Stomach (tissue), 8 donors: ENCODE measurements at regions not wholly inside any gene's neighbourhood (a gene's known extent, or its start where the extent isn't known, plus 50 kb on each side); places are given as distances from the start of the nearest gene placed in this dataset.

Source experiments
- DNase-seq, 2 donors: peaks; one replicate each; pipeline versions ENCODE4 v3.0.0 to v3.0.0-alpha.2; 2013 to 2019
- H3K27ac ChIP-seq, 5 donors: fragments of 200-600 bp in 4 of 5; sonication (generic) in 4 of 5; one replicate each; pipeline ENCODE4 v1.5.1; 2013 to 2019; ENCODE audit warnings: mild to moderate bottlenecking in 1 of 5, moderate library complexity in 1 of 5
- H3K27me3 ChIP-seq, 3 donors: fragments of 200-600 bp; sonication (generic); one replicate each; pipeline ENCODE4 v1.5.1; 2017 to 2019; ENCODE audit warnings: mixed run types in 1 of 3
- H3K36me3 ChIP-seq, 4 donors: fragments of 200-600 bp; sonication (generic); 1 replicate in 3 of 4; 2 replicates in 1 of 4; pipeline ENCODE4 v1.5.1; 2016 to 2019
- H3K4me1 ChIP-seq, 4 donors: fragments of 200-600 bp; sonication (generic); one replicate each; pipeline ENCODE4 v1.5.1; 2016 to 2019
- H3K4me3 ChIP-seq, 4 donors: fragments of 200-600 bp; sonication (generic) in 3 of 4; one replicate each; pipeline ENCODE4 v1.5.1; 2016 to 2019; ENCODE audit warnings: mild to moderate bottlenecking in 1 of 4
- H3K9me3 ChIP-seq, 4 donors: fragments of 200-600 bp; sonication (generic); one replicate each; pipeline ENCODE4 v1.5.1; 2016 to 2019
- EP300 ChIP-seq: sonication (generic); formaldehyde crosslinking; IDR thresholded peaks from one replicate; pipeline ENCODE4 v1.6.1; 2017; ENCODE audit warnings: antibody characterized with exemption
- POLR2A ChIP-seq, 4 donors: fragments of 450-650 bp; IDR thresholded peaks; one replicate each; pipeline ENCODE4 v1.6.1; 2016; ENCODE audit warnings: antibody characterized with exemption in 4 of 4, control low read depth in 2 of 4, mild to moderate bottlenecking in 1 of 4, moderate library complexity in 1 of 4
- POLR2AphosphoS5 ChIP-seq, 3 donors: sonication (generic); formaldehyde crosslinking; IDR thresholded peaks; one replicate each; pipeline ENCODE4 v1.6.1; 2016; ENCODE audit warnings: antibody characterized with exemption in 3 of 3
- WGBS, 5 donors: extraction: QIAGEN DNeasy Blood & Tissue Kit in 3 of 5; methylation state at CpG; one replicate each; pipeline versions ENCODE4 v1.1.5 to v1.1.7; 2013 to 2018; 5-methylcytosine and 5-hydroxymethylcytosine counted together
- intact Hi-C: fragments of 100-400 bp; cut with DNase I; formaldehyde crosslinking; loops from one replicate; pipeline ENCODE4 v1.15.1; 2023; ENCODE audit warnings: low total_unique reads
- TF ChIP-seq, protein P1 (sequence below), 7 experiments: fragments of 450-650 bp in 4 of 7; fragments of 200-600 bp in 3 of 7; sonication (generic) in 3 of 7; IDR thresholded peaks; one replicate each; pipeline ENCODE4 v1.5.1; 2016 to 2019; ENCODE audit warnings: antibody characterized with exemption in 7 of 7, control low read depth in 2 of 7, mild to moderate bottlenecking in 1 of 7
- donor health status: healthy with polysubstance abuse.
- donor health status: Bipolar disorder and iron deficiency.
- donor health status: healthy.

DNA sequence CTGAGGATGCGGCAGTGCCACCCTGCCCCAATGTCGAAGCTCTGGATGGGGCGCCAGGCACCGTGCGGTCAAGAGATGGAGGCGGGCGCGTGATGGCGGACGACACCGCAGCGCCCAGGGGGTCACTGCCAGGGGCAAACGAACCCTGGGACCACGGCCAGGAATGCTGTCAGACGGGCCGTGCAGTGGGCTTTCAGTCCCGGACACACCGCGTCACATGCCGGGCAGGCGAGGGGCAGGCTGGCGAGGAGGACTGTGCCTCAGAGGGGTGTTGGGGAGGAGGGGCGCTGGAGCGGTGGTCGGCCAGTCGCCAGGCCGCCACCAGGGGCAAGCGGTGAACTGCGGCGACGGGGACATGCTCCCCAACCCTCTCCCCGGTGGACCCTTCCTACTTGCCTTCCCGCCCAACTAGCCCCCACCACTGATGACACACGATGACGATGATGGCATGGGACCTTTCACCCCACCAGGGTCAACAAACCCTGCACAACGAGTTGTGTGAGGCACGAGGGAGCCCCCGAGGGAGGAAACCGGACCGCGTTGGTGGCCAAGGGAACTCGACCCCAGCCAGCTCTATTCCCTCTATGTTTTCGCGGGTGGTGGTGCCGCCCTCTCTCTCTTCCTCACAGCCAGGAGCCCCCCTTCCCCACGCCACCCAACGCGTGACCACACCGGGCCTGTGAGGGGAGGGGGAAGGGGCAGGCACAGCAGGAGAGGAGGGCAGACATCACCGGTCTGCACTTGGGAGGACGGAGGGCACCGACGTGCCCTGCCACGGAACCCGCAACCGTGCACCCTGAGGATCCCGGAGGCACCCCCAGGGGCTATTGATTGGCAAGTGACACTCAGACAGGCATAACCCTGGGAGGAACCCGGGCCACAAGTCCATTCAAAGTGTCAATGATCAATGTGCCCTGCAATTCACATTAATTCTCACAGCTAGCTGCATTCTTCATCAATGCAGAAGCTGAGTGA, 1960.9 kb upstream of the DEFB115 start:
- peaks cover 0 to 67% (median 53%) of the 10 kb centered on the region in 4 donors for H3K9me3 ChIP-seq
- H3K4me1 ChIP-seq = no peaks in the 10 kb centered on the region
- no peak for DNase-seq
- no peak overlapping the region for H3K4me3 ChIP-seq
- no peak overlapping the region for H3K27ac ChIP-seq
- 80 to 90% (median 83%) methylated on average over 48 to 58 of the region's 58 CpGs for WGBS, 5 donors
- no peaks in the 10 kb centered on the region for H3K27me3 ChIP-seq
- intact Hi-C loops = no loop called here
- TF ChIP-seq EP300 = no peak
- no peak for TF ChIP-seq POLR2AphosphoS5 (IDR thresholded peaks at IDR 0.05)
- no peak for TF ChIP-seq POLR2A (IDR thresholded peaks at IDR 0.05)
- TF ChIP-seq, protein P1, sequence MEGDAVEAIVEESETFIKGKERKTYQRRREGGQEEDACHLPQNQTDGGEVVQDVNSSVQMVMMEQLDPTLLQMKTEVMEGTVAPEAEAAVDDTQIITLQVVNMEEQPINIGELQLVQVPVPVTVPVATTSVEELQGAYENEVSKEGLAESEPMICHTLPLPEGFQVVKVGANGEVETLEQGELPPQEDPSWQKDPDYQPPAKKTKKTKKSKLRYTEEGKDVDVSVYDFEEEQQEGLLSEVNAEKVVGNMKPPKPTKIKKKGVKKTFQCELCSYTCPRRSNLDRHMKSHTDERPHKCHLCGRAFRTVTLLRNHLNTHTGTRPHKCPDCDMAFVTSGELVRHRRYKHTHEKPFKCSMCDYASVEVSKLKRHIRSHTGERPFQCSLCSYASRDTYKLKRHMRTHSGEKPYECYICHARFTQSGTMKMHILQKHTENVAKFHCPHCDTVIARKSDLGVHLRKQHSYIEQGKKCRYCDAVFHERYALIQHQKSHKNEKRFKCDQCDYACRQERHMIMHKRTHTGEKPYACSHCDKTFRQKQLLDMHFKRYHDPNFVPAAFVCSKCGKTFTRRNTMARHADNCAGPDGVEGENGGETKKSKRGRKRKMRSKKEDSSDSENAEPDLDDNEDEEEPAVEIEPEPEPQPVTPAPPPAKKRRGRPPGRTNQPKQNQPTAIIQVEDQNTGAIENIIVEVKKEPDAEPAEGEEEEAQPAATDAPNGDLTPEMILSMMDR (IDR thresholded peaks at IDR 0.05) = no peak
- no peaks in the 10 kb centered on the region for H3K36me3 ChIP-seq

DNA sequence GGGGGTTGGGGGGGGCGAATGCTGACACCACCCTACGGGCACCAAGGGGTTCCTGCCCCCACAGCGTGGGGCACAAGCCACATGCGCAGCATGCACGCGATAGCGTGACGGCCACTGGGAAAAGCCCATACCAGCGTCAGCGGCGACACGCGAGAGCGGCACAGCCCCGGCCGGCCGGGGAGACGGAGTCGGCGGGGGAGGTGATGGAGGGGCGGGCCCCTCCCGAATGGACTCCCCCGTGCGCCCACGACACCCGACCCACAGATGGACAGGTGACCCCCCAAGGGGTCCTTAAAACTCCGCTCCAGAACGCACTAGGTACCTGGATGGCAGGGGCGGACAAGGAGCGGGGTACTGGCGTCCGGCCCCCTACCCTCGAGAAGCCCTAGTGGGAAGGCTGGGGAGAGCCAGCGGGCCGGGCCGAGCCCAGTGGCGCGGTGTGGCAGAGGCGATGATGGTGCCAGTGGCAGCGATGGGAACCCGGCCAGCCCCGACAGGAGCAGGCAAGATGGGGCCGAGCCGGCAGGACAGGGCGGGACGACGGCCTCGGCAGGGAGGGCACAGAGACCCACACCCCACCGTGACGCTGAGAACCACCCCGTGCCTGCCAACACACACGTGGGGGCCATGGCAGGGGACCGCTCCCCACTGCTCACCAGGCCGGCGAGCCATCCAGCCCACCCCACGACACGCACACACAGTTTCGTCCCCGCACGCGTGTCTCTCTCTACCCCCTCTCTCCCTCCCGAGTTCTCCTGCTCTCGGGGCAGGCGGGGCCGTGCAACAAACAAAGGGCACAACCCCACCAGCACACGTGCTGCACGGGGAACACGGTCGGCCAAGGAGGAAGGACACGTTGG, 1959.8 kb upstream of the DEFB115 start:
- 72 to 79% (median 77%) methylated on average over 67 to 70 of the region's 70 CpGs for WGBS, 5 donors
- no peak for DNase-seq
- Histone ChIP-seq H3K4me1 (no peaks in the 10 kb centered on the region), H3K4me3 (no peak overlapping the region), H3K27ac (no peak overlapping the region), H3K9me3 (peaks cover 0 to 78% (median 59%) of the 10 kb centered on the region in 4 donors), H3K36me3 (no peaks in the 10 kb centered on the region), H3K27me3 (no peaks in the 10 kb centered on the region)
- TF ChIP-seq, protein P1 (IDR thresholded peaks at IDR 0.05) = no peak
- TF ChIP-seq EP300 = no peak
- no peak for TF ChIP-seq POLR2A (IDR thresholded peaks at IDR 0.05)
- TF ChIP-seq POLR2AphosphoS5 (IDR thresholded peaks at IDR 0.05) = no peak
- intact Hi-C loops = no loop called here

DNA sequence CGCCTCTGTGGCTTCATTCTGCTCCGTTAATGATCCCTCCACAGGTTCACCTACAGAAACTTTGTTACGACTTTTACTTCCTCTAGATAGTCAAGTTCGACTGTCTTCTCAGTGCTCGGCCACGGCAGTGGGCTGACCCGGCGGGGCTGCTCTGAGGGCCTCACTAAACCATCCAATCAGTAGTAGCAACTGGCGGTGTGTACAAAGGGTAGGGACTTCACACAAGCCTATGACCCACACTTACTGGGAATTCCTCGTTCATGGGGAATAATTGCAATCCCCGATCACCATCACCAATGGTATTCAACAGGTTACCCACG, 1959.2 kb upstream of the DEFB115 start:
- Histone ChIP-seq H3K27ac (no peak overlapping the region), H3K4me3 (no peak overlapping the region), H3K9me3 (peaks cover 0 to 84% (median 64%) of the 10 kb centered on the region in 4 donors), H3K27me3 (no peaks in the 10 kb centered on the region), H3K36me3 (no peaks in the 10 kb centered on the region), H3K4me1 (no peaks in the 10 kb centered on the region)
- WGBS, 5 donors = 71 to 81% (median 80%) methylated on average over 12 of the region's 12 CpGs
- intact Hi-C loops = no loop called here
- DNase-seq = no peak
- TF ChIP-seq POLR2A (IDR thresholded peaks at IDR 0.05) (no peak), EP300 (no peak), POLR2AphosphoS5 (IDR thresholded peaks at IDR 0.05) (no peak)
- TF ChIP-seq, protein P1 (IDR thresholded peaks at IDR 0.05) = no peak
